ENCODE measurements at regions not wholly inside any gene's neighbourhood (a gene's known extent, or its start where the extent isn't known, plus 50 kb on each side); places are given as distances from the start of the nearest gene placed in this dataset.

DNA sequence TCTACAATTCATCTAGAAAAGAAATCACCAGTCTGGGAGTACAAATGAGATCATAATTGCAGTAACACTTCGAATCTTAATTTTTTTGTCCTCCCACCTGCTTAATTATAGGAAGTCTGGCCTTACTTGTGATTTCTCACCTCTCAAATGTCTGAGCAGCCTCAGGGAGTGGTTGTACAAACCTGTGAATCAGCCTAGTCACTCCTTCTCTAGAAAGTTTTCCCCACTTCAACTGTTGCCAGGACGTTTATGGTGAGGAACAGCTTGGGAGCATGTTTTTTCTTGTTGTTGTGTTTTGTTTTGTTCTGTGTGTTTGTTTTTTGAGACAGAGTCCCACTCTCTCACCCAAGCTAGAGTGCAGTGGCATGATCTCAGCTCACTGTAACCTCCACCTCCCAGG lies 50.3 kb upstream of the CLDN10 start:
- DNase-seq = no peak
